Mesenchymal stem cell (in vitro differentiated cells and primary cell): ENCODE measurements at regions not wholly inside any gene's neighbourhood (a gene's known extent, or its start where the extent isn't known, plus 50 kb on each side); places are given as distances from the start of the nearest gene placed in this dataset.

Source experiments
- DNase-seq: peaks from one replicate; pipeline ENCODE4 v3.0.0-alpha.2; 2013
- H2AFZ ChIP-seq: one replicate; pipeline ENCODE4 v1.6.1; 2013; ENCODE audit warnings: low read depth, mild to moderate bottlenecking, control low read depth, inconsistent platforms, low read length, moderate library complexity
- H2AK5ac ChIP-seq: 2 replicates; pipeline ENCODE4 v1.6.1; 2013; ENCODE audit warnings: low read length, moderate library complexity, mild to moderate bottlenecking, inconsistent platforms; ENCODE audit not compliant: severe bottlenecking
- H2BK120ac ChIP-seq: one replicate; pipeline ENCODE4 v1.6.1; 2013; ENCODE audit warnings: low read depth, mild to moderate bottlenecking, inconsistent platforms, low read length, moderate library complexity
- H2BK12ac ChIP-seq, 2 experiments: one replicate each; pipeline ENCODE4 v1.6.1; 2013; ENCODE audit warnings: inconsistent platforms in 2 of 2, low read length in 2 of 2, mild to moderate bottlenecking in 2 of 2, moderate library complexity in 2 of 2, control low read depth in 1 of 2
- H2BK15ac ChIP-seq: one replicate; pipeline ENCODE4 v1.6.1; 2013; ENCODE audit warnings: mild to moderate bottlenecking, low read depth, inconsistent platforms; ENCODE audit not compliant: poor library complexity, severe bottlenecking
- H2BK5ac ChIP-seq: 2 replicates; pipeline ENCODE4 v1.6.1; 2013; ENCODE audit warnings: low read depth, mild to moderate bottlenecking, low read length, control low read depth, inconsistent platforms; ENCODE audit not compliant: poor library complexity, severe bottlenecking
- H3K14ac ChIP-seq, 2 experiments: one replicate each; pipeline ENCODE4 v1.6.1; 2013; ENCODE audit warnings: inconsistent platforms in 2 of 2, low read length in 2 of 2, control low read depth in 1 of 2, mild to moderate bottlenecking in 1 of 2, moderate library complexity in 1 of 2
- H3K18ac ChIP-seq, 2 experiments: one replicate each; pipeline ENCODE4 v1.6.1; 2013; ENCODE audit warnings: inconsistent platforms in 2 of 2, low read length in 2 of 2, control low read depth in 1 of 2, low read depth in 1 of 2, mild to moderate bottlenecking in 1 of 2
- H3K23ac ChIP-seq, 2 experiments: one replicate each; pipeline ENCODE4 v1.6.1; 2013; ENCODE audit warnings: inconsistent platforms in 2 of 2, low read length in 2 of 2, mild to moderate bottlenecking in 2 of 2, moderate library complexity in 2 of 2, control low read depth in 1 of 2
- H3K27ac ChIP-seq: 2 replicates; pipeline ENCODE4 v1.5.1; 2013; ENCODE audit warnings: mild to moderate bottlenecking, moderate library complexity, low read length, control low read depth, inconsistent platforms; ENCODE audit not compliant: poor library complexity, severe bottlenecking
- H3K27me3 ChIP-seq, 2 experiments: 2 replicates each; pipeline versions ENCODE4 v1.6.1 to v1.7.0; 2013; ENCODE audit warnings: low read length in 2 of 2, mild to moderate bottlenecking in 2 of 2, moderate library complexity in 2 of 2, control low read depth in 1 of 2, inconsistent platforms in 1 of 2; ENCODE audit not compliant: control insufficient read depth in 1 of 2, insufficient read depth in 1 of 2
- H3K36me3 ChIP-seq, 2 experiments: 2 replicates each; pipeline versions ENCODE4 v1.6.1 to v1.7.0; 2013; ENCODE audit warnings: low read length in 2 of 2, control low read depth in 1 of 2, inconsistent platforms in 1 of 2, low read depth in 1 of 2, mild to moderate bottlenecking in 1 of 2; ENCODE audit not compliant: insufficient read depth in 2 of 2, control insufficient read depth in 1 of 2
- H3K4ac ChIP-seq, 2 experiments: one replicate each; pipeline ENCODE4 v1.6.1; 2013; ENCODE audit warnings: inconsistent platforms in 2 of 2, low read length in 2 of 2, mild to moderate bottlenecking in 2 of 2, moderate library complexity in 2 of 2, control low read depth in 1 of 2, low read depth in 1 of 2
- H3K4me1 ChIP-seq: 2 replicates; pipeline ENCODE4 v1.6.1; 2013; ENCODE audit warnings: low read depth, low read length, control low read depth; ENCODE audit not compliant: control insufficient read depth, insufficient read depth
- H3K4me2 ChIP-seq: 2 replicates; pipeline ENCODE4 v1.6.1; 2013; ENCODE audit warnings: low read length, mild to moderate bottlenecking, inconsistent platforms; ENCODE audit not compliant: poor library complexity, severe bottlenecking
- H3K4me3 ChIP-seq, 2 experiments: 2 replicates each; pipeline versions ENCODE4 v1.5.1 to v1.7.0; 2013; ENCODE audit warnings: low read length in 2 of 2, mild to moderate bottlenecking in 2 of 2, control low read depth in 1 of 2, low read depth in 1 of 2; ENCODE audit not compliant: insufficient read depth in 1 of 2
- H3K79me1 ChIP-seq: replicated peaks from 2 replicates; pipeline ENCODE4 v1.6.1; 2013; ENCODE audit warnings: mild to moderate bottlenecking, control low read depth, low read length, inconsistent platforms; ENCODE audit not compliant: poor library complexity, severe bottlenecking
- H3K9ac ChIP-seq: 2 replicates; pipeline ENCODE4 v1.7.0; 2013; ENCODE audit warnings: mild to moderate bottlenecking, low read length, moderate library complexity
- H3K9me3 ChIP-seq: 2 replicates; pipeline ENCODE4 v1.7.0; 2013; ENCODE audit warnings: mild to moderate bottlenecking, low read length; ENCODE audit not compliant: control insufficient read depth
- H4K8ac ChIP-seq: one replicate; pipeline ENCODE4 v1.6.1; 2013; ENCODE audit warnings: inconsistent platforms, mild to moderate bottlenecking, low read length, moderate library complexity
- H4K91ac ChIP-seq: one replicate; pipeline ENCODE4 v1.6.1; 2013; ENCODE audit warnings: mild to moderate bottlenecking, low read length, inconsistent platforms
- WGBS: methylation state at CpG from one replicate; pipeline ENCODE4 v1.1.7; 2013; ENCODE audit warnings: mixed read lengths; 5-methylcytosine and 5-hydroxymethylcytosine counted together

GRCh38 chr14:98858158-98858557 lies 413.8 kb downstream of the BCL11B start:
- no peak overlapping the region for H3K14ac ChIP-seq
- H3K27ac ChIP-seq: no peak overlapping the region
- peaks cover 0 to 15% of the 10 kb centered on the region in 2 experiments for H3K27me3 ChIP-seq
- no peak for DNase-seq
- no peak overlapping the region for H3K23ac ChIP-seq
- no peak overlapping the region for H4K91ac ChIP-seq
- H2BK5ac ChIP-seq: no peak overlapping the region
- H2BK15ac ChIP-seq: no peak overlapping the region
- no peak overlapping the region for H2AFZ ChIP-seq
- no peaks in the 10 kb centered on the region for H3K9me3 ChIP-seq
- no peak overlapping the region for H4K8ac ChIP-seq
- H3K18ac ChIP-seq: no peak overlapping the region
- no peaks in the 10 kb centered on the region for H3K79me1 ChIP-seq
- H3K4me1 ChIP-seq: no peaks in the 10 kb centered on the region
- no peak overlapping the region for H3K4me2 ChIP-seq
- H3K9ac ChIP-seq: no peak overlapping the region
- no peak overlapping the region for H2BK12ac ChIP-seq
- H2BK120ac ChIP-seq: no peak overlapping the region
- WGBS: 85% methylated on average over 7 of the region's 7 CpGs
- H2AK5ac ChIP-seq: no peak overlapping the region
- no peak overlapping the region for H3K4ac ChIP-seq
- H3K36me3 ChIP-seq: no peaks in the 10 kb centered on the region
- no peak overlapping the region for H3K4me3 ChIP-seq

- Histone ChIP-seq H3K4me1 (no peaks in the 10 kb centered on the region), H3K79me1 (no peaks in the 10 kb centered on the region), H3K23ac (no peak overlapping the region), H2BK5ac (no peak overlapping the region), H4K91ac (no peak overlapping the region), H4K8ac (no peak overlapping the region), H3K27me3 (peaks cover 0 to 15% of the 10 kb centered on the region in 2 experiments), H3K14ac (no peak overlapping the region), H2BK12ac (no peak overlapping the region), H3K9me3 (no peaks in the 10 kb centered on the region), H2BK120ac (no peak overlapping the region), H3K18ac (no peak overlapping the region), H3K4me2 (no peak overlapping the region), H2AFZ (no peak overlapping the region), H3K4ac (no peak overlapping the region), H3K9ac (no peak overlapping the region), H2AK5ac (no peak overlapping the region), H3K27ac (no peak overlapping the region), H2BK15ac (no peak overlapping the region), H3K36me3 (no peaks in the 10 kb centered on the region), H3K4me3 (no peak overlapping the region)
- whole genome bisulfite sequencing: 76% methylated on average over 10 of the region's 10 CpGs
- no peak for DNase-seq
Observed at GRCh38 chr14:98858561-98858960, 413.4 kb downstream of the BCL11B start.

GRCh38 chr14:98859301-98859700 lies 412.7 kb downstream of the BCL11B start:
- no peak overlapping the region for H4K8ac ChIP-seq
- peaks cover 0 to 12% of the 10 kb centered on the region in 2 experiments for H3K27me3 ChIP-seq
- no peak overlapping the region for H2BK5ac ChIP-seq
- no peak overlapping the region for H2BK12ac ChIP-seq
- no peak overlapping the region for H3K4ac ChIP-seq
- no peaks in the 10 kb centered on the region for H3K4me1 ChIP-seq
- no peak overlapping the region for H4K91ac ChIP-seq
- no peak overlapping the region for H2AK5ac ChIP-seq
- no peak overlapping the region for H3K4me2 ChIP-seq
- no peaks in the 10 kb centered on the region for H3K9me3 ChIP-seq
- H3K9ac ChIP-seq: no peak overlapping the region
- no peak overlapping the region for H2BK15ac ChIP-seq
- H3K23ac ChIP-seq: no peak overlapping the region
- H3K27ac ChIP-seq: no peak overlapping the region
- H3K79me1 ChIP-seq: no peaks in the 10 kb centered on the region
- no peaks in the 10 kb centered on the region for H3K36me3 ChIP-seq
- no peak overlapping the region for H2AFZ ChIP-seq
- H3K14ac ChIP-seq: no peak overlapping the region
- H3K4me3 ChIP-seq: no peak overlapping the region
- H2BK120ac ChIP-seq: no peak overlapping the region
- 50% methylated on average over 2 of the region's 2 CpGs for WGBS
- no peak overlapping the region for H3K18ac ChIP-seq
- DNase-seq: no peak

- Histone ChIP-seq H4K91ac (no peak overlapping the region), H3K9ac (no peak overlapping the region), H2AFZ (no peak overlapping the region), H3K23ac (no peak overlapping the region), H3K36me3 (no peaks in the 10 kb centered on the region), H3K27me3 (peaks cover 0 to 25% of the 10 kb centered on the region in 2 experiments), H2BK15ac (no peak overlapping the region), H3K79me1 (no peaks in the 10 kb centered on the region), H2BK5ac (no peak overlapping the region), H4K8ac (no peak overlapping the region), H3K14ac (no peak overlapping the region), H3K4ac (no peak overlapping the region), H2BK12ac (no peak overlapping the region), H3K27ac (no peak overlapping the region), H3K4me2 (no peak overlapping the region), H3K18ac (no peak overlapping the region), H3K4me3 (no peak overlapping the region), H2BK120ac (no peak overlapping the region), H2AK5ac (no peak overlapping the region), H3K4me1 (no peaks in the 10 kb centered on the region), H3K9me3 (no peaks in the 10 kb centered on the region)
- DNase-seq: no peak
- 47% methylated on average over 2 of the region's 2 CpGs for WGBS
Observed at GRCh38 chr14:98864211-98864610, 407.8 kb downstream of the BCL11B start.
